Stomach (tissue), 4 donors: ENCODE measurements at regions not wholly inside any gene's neighbourhood (a gene's known extent, or its start where the extent isn't known, plus 50 kb on each side); places are given as distances from the start of the nearest gene placed in this dataset.

Source experiments
- EP300 ChIP-seq: sonication (generic); formaldehyde crosslinking; IDR thresholded peaks from one replicate; pipeline ENCODE4 v1.6.1; 2017; ENCODE audit warnings: antibody characterized with exemption
- POLR2A ChIP-seq, 4 donors: fragments of 450-650 bp; IDR thresholded peaks; one replicate each; pipeline ENCODE4 v1.6.1; 2016; ENCODE audit warnings: antibody characterized with exemption in 4 of 4, control low read depth in 2 of 4, mild to moderate bottlenecking in 1 of 4, moderate library complexity in 1 of 4
- POLR2AphosphoS5 ChIP-seq, 3 donors: sonication (generic); formaldehyde crosslinking; IDR thresholded peaks; one replicate each; pipeline ENCODE4 v1.6.1; 2016; ENCODE audit warnings: antibody characterized with exemption in 3 of 3
- TF ChIP-seq, protein P1 (sequence below), 7 experiments: fragments of 450-650 bp in 4 of 7; fragments of 200-600 bp in 3 of 7; sonication (generic) in 3 of 7; IDR thresholded peaks; one replicate each; pipeline ENCODE4 v1.5.1; 2016 to 2019; ENCODE audit warnings: antibody characterized with exemption in 7 of 7, control low read depth in 2 of 7, mild to moderate bottlenecking in 1 of 7

DNA sequence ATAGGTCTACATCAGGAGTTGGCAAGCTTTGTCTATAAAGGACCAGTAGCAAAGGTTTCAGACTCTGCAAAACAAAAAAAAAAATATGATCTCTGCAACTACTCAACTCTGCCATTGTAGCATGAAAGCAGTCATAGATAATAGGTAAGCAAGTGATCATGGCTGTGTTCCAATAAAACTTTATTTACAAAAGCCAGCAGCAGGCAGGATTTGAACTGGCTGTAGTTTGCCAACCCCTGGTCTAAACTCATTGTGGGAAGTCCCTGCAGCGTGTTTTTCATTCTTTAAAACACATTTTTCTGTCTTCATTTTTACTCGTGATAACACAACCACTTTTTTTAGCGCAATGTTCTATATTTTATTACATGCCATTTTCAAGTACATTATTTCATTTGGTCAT is 127.5 kb upstream of the COX10 start:
- TF ChIP-seq, protein P1, sequence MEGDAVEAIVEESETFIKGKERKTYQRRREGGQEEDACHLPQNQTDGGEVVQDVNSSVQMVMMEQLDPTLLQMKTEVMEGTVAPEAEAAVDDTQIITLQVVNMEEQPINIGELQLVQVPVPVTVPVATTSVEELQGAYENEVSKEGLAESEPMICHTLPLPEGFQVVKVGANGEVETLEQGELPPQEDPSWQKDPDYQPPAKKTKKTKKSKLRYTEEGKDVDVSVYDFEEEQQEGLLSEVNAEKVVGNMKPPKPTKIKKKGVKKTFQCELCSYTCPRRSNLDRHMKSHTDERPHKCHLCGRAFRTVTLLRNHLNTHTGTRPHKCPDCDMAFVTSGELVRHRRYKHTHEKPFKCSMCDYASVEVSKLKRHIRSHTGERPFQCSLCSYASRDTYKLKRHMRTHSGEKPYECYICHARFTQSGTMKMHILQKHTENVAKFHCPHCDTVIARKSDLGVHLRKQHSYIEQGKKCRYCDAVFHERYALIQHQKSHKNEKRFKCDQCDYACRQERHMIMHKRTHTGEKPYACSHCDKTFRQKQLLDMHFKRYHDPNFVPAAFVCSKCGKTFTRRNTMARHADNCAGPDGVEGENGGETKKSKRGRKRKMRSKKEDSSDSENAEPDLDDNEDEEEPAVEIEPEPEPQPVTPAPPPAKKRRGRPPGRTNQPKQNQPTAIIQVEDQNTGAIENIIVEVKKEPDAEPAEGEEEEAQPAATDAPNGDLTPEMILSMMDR (IDR thresholded peaks at IDR 0.05): no peak
- no peak for TF ChIP-seq POLR2A (IDR thresholded peaks at IDR 0.05)
- no peak for TF ChIP-seq EP300
- TF ChIP-seq POLR2AphosphoS5 (IDR thresholded peaks at IDR 0.05): no peak
